ENCODE measurements at regions not wholly inside any gene's neighbourhood (a gene's known extent, or its start where the extent isn't known, plus 50 kb on each side); places are given as distances from the start of the nearest gene placed in this dataset.

- Histone ChIP-seq H3K27ac (replicated peaks) (no peak overlapping the region), H3K4me3 (replicated peaks; ENCODE audit: insufficient read depth, low read length) (no peak overlapping the region), H3K27me3 (ENCODE audit: insufficient read depth, poor library complexity, severe bottlenecking) (no peaks in the 10 kb centered on the region)
- DNase-seq (ENCODE audit: low read depth in 1 of 2, low spot score in 1 of 2): no peak
- no peak for TF ChIP-seq REST (IDR thresholded peaks at IDR 0.05; ENCODE audit: insufficient replicate concordance, low read depth)
- TF ChIP-seq SPI1 (IDR thresholded peaks at IDR 0.05; ENCODE audit: borderline replicate concordance, low read depth): no peak
- no peak for TF ChIP-seq POLR2AphosphoS5 (IDR thresholded peaks at IDR 0.05; ENCODE audit: low read depth)
- no peak for TF ChIP-seq GABPA (IDR thresholded peaks at IDR 0.05; ENCODE audit: low read depth)
- TF ChIP-seq CTCF (IDR thresholded peaks at IDR 0.05; ENCODE audit: insufficient read depth, low read length): no peak
Measured at GRCh38 chr9:129402931-129403778, 217.7 kb downstream of the C9orf50 start.

GRCh38 chr9:129402371-129402739 lies 218.5 kb downstream of the C9orf50 start:
- Histone ChIP-seq H3K27ac (replicated peaks) (no peak overlapping the region), H3K4me3 (replicated peaks; ENCODE audit: insufficient read depth, low read length) (no peak overlapping the region), H3K27me3 (ENCODE audit: insufficient read depth, poor library complexity, severe bottlenecking) (no peaks in the 10 kb centered on the region)
- no peak for TF ChIP-seq CTCF (IDR thresholded peaks at IDR 0.05; ENCODE audit: insufficient read depth, low read length)
- TF ChIP-seq SPI1 (IDR thresholded peaks at IDR 0.05; ENCODE audit: borderline replicate concordance, low read depth): no peak
- DNase-seq (ENCODE audit: low read depth in 1 of 2, low spot score in 1 of 2): no peak

GRCh38 chr9:129401623-129402370 lies 219.1 kb downstream of the C9orf50 start:
- DNase-seq (ENCODE audit: low read depth in 1 of 2, low spot score in 1 of 2): no peak
- Histone ChIP-seq H3K4me3 (replicated peaks; ENCODE audit: insufficient read depth, low read length) (no peak overlapping the region), H3K27ac (replicated peaks) (no peak overlapping the region), H3K27me3 (ENCODE audit: insufficient read depth, poor library complexity, severe bottlenecking) (no peaks in the 10 kb centered on the region)
- no peak for TF ChIP-seq CTCF (IDR thresholded peaks at IDR 0.05; ENCODE audit: insufficient read depth, low read length)

- TF ChIP-seq SPI1 (IDR thresholded peaks at IDR 0.05; ENCODE audit: borderline replicate concordance, low read depth) (no peak), POLR2AphosphoS5 (IDR thresholded peaks at IDR 0.05; ENCODE audit: low read depth) (no peak), CTCF (IDR thresholded peaks at IDR 0.05; ENCODE audit: insufficient read depth, low read length) (no peak), GABPA (IDR thresholded peaks at IDR 0.05; ENCODE audit: low read depth) (no peak), REST (IDR thresholded peaks at IDR 0.05; ENCODE audit: insufficient replicate concordance, low read depth) (no peak)
- no peak overlapping the region for H3K4me3 ChIP-seq (replicated peaks; ENCODE audit: insufficient read depth, low read length)
- H3K27ac ChIP-seq (replicated peaks): no peak overlapping the region
- no peaks in the 10 kb centered on the region for H3K27me3 ChIP-seq (ENCODE audit: insufficient read depth, poor library complexity, severe bottlenecking)
- no peak for DNase-seq (ENCODE audit: low read depth in 1 of 2, low spot score in 1 of 2)
Measured at GRCh38 chr9:129400971-129401622, 219.8 kb downstream of the C9orf50 start.

Data from HL-60 (cell line).